NCI-H187 (cell line): ENCODE measurements at regions not wholly inside any gene's neighbourhood (a gene's known extent, or its start where the extent isn't known, plus 50 kb on each side); places are given as distances from the start of the nearest gene placed in this dataset.
"Not testable (repeated sequence)": the region's sequence is repeated elsewhere in the genome, so short reads cannot be mapped to it uniquely, and the experiment has no call there.

Experiments
- DNase-seq, 2 experiments: peaks; one replicate each; lab custom pipeline; 2025; lab: John Stamatoyannopoulos, UW

GRCh38 chr3:162719684-162720341 lies 1223.2 kb downstream of the OTOL1 start:
- DNase-seq, result no peak

GRCh38 chr3:162721736-162722135 lies 1225.1 kb downstream of the OTOL1 start:
- no peak for DNase-seq

- DNase-seq, result no peak
Measured at GRCh38 chr3:162722337-162722736, 1225.7 kb downstream of the OTOL1 start.

- DNase-seq, result not testable (repeated sequence)
Measured at GRCh38 chr3:162722796-162723195, 1226.2 kb downstream of the OTOL1 start.

- DNase-seq, result no peak
Measured at GRCh38 chr3:162729686-162730085, 1233.1 kb downstream of the OTOL1 start.

- DNase-seq, result not testable (repeated sequence)
Measured at GRCh38 chr3:162731961-162732360, 1235.4 kb downstream of the OTOL1 start.

- no peak for DNase-seq
Measured at GRCh38 chr3:162738784-162739183, 1242.2 kb downstream of the OTOL1 start.

- DNase-seq, result no peak
Measured at GRCh38 chr3:162740941-162741596, 1244.5 kb downstream of the OTOL1 start.

GRCh38 chr3:162742159-162742717 lies 1245.6 kb downstream of the OTOL1 start:
- DNase-seq, result no peak

- DNase-seq, result no peak
Measured at GRCh38 chr3:162743091-162743490, 1246.5 kb downstream of the OTOL1 start.

GRCh38 chr3:162760789-162761188 lies 1264.2 kb downstream of the OTOL1 start:
- no peak for DNase-seq

GRCh38 chr3:162764051-162764807 lies 1267.6 kb downstream of the OTOL1 start:
- DNase-seq, result no peak

GRCh38 chr3:162764808-162765071 lies 1268.1 kb downstream of the OTOL1 start:
- no peak for DNase-seq

GRCh38 chr3:162765524-162765923 lies 1268.9 kb downstream of the OTOL1 start:
- DNase-seq, result no peak

GRCh38 chr3:162769564-162769963 lies 1273.0 kb downstream of the OTOL1 start:
- no peak for DNase-seq

- no peak for DNase-seq
Measured at GRCh38 chr3:162770551-162770950, 1273.9 kb downstream of the OTOL1 start.

- no peak for DNase-seq
Measured at GRCh38 chr3:162774613-162775100, 1278.0 kb downstream of the OTOL1 start.

GRCh38 chr3:162776148-162776547 lies 1279.5 kb downstream of the OTOL1 start:
- DNase-seq, result no peak

- DNase-seq, result no peak
Measured at GRCh38 chr3:162777118-162777517, 1280.5 kb downstream of the OTOL1 start.

GRCh38 chr3:162780313-162780712 lies 1283.7 kb downstream of the OTOL1 start:
- DNase-seq, result no peak

- DNase-seq, result no peak
Measured at GRCh38 chr3:162799910-162800309, 1303.3 kb downstream of the OTOL1 start.

GRCh38 chr3:162802228-162802965 lies 1305.8 kb downstream of the OTOL1 start:
- no peak for DNase-seq
